ENCODE measurements at regions not wholly inside any gene's neighbourhood (a gene's known extent, or its start where the extent isn't known, plus 50 kb on each side); places are given as distances from the start of the nearest gene placed in this dataset.

DNA sequence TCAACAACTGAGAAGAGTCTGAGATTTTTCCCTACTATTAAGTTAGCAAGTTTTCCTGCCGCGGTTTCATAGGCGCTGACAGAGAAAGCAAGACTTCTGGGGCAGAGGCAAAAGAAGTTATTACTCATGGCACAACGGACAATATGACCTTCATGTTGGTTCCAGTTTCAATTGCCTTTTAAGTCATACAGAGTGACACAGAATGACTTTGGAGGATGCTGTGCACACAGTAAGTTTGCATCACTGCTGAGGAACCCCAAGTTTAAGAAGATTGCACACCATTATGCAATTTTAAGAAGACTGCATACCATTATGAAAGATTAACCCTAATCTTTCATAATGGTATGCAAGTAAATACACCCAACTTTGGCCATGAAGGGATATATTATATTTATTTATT lies 626.5 kb upstream of the CHORDC1 start:
- H3K4me3 Mint-ChIP-seq, result no peak overlapping the region
- no peaks in the 10 kb centered on the region for H3K9me3 Mint-ChIP-seq
- DNase-seq (no peak), ATAC-seq (replicated peaks in 1 of 2) (no peak)
- no peaks in the 10 kb centered on the region for H3K27me3 Mint-ChIP-seq (ENCODE audit: low read depth)
- no peak overlapping the region for H3K27ac Mint-ChIP-seq
- no peaks in the 10 kb centered on the region for H3K36me3 Mint-ChIP-seq (ENCODE audit: insufficient read depth in 2 of 2)
- H3K4me1 Mint-ChIP-seq (ENCODE audit: low read depth), result no peaks in the 10 kb centered on the region

DNA sequence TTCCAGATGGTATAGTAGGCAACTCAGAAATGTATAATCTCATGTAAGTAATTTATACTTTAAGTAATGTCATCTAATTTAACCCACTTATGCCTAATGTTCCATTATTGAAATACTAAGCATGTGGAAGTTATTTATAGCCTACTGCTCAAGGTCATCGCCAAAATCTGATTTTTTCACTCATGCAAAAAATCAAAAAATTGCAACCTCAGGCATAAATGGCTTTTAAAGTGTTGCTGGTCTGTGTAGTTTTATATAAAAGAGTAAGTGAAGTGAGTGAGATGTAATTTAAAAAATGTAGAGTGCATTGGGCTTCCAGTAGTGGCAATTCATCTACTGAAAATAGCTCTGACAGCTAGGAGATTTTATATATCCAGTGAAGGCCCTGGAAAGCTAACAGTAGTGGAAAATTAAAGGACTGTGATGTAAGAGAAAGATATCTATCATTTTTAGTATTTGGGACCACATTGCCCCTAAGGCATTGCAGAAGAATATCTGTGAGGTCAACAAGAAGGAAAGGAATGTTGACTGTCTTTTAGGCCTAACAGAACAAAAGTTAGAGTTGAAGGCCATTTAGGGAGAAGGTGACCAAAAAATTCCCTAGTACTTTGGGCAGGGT lies 624.5 kb upstream of the CHORDC1 start:
- no peak for ATAC-seq (replicated peaks in 1 of 2)
- DNase-seq, result no peak

DNA sequence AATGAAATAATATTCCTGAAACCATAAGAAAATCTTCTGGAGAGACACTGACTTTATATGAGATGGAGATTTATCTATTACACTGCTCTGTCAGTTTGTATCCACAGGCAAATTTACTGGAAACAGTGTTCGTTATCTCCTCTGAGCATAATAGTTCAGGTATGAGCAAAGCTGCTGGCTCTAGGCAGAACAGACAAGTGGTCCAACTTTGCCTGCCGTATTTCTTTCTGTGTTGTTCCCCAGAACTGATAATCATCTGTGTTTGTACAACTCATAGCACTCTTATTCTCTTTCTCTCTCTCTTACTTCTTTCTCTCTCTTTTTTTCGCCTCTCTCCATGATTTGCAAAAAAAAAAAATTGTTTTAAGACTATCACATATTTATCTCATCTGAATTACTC lies 623.8 kb upstream of the CHORDC1 start:
- H3K4me3 Mint-ChIP-seq, result no peak overlapping the region
- DNase-seq (no peak), ATAC-seq (replicated peaks in 1 of 2) (no peak)
- H3K36me3 Mint-ChIP-seq (ENCODE audit: insufficient read depth in 2 of 2), result no peaks in the 10 kb centered on the region
- H3K9me3 Mint-ChIP-seq, result no peaks in the 10 kb centered on the region
- no peak overlapping the region for H3K27ac Mint-ChIP-seq
- H3K27me3 Mint-ChIP-seq (ENCODE audit: low read depth), result no peaks in the 10 kb centered on the region
- no peaks in the 10 kb centered on the region for H3K4me1 Mint-ChIP-seq (ENCODE audit: low read depth)

More for the DNA sequence above, 624.5 kb upstream of the CHORDC1 start:
- no peaks in the 10 kb centered on the region for H3K4me1 Mint-ChIP-seq (ENCODE audit: low read depth)
- no peaks in the 10 kb centered on the region for H3K9me3 Mint-ChIP-seq
- no peak overlapping the region for H3K4me3 Mint-ChIP-seq
- H3K36me3 Mint-ChIP-seq (ENCODE audit: insufficient read depth in 2 of 2), result no peaks in the 10 kb centered on the region
- no peaks in the 10 kb centered on the region for H3K27me3 Mint-ChIP-seq (ENCODE audit: low read depth)
- H3K27ac Mint-ChIP-seq, result no peak overlapping the region

DNA sequence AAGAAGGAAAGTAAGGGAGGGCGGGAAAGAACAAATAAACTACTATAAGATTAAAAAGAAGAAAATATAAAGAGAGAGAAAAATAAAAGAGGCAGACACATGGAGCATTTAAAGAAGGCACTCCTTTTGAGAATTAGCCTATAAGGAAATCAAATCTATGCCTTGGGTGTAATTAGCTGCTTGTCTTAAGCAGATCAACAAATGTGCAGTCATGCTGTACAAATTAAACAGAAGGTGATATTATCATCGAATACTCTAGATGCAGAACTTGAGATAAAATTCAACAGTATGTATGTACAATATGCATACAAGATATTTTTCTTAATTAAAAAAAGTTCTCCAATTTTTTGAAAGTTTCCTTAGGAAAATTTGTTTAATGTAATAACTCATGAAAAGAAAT lies 623.0 kb upstream of the CHORDC1 start:
- H3K4me1 Mint-ChIP-seq (ENCODE audit: low read depth), result no peaks in the 10 kb centered on the region
- no peak overlapping the region for H3K4me3 Mint-ChIP-seq
- DNase-seq (no peak), ATAC-seq (replicated peaks in 1 of 2) (no peak)
- H3K9me3 Mint-ChIP-seq, result no peaks in the 10 kb centered on the region
- no peaks in the 10 kb centered on the region for H3K36me3 Mint-ChIP-seq (ENCODE audit: insufficient read depth in 2 of 2)
- H3K27ac Mint-ChIP-seq, result no peak overlapping the region
- H3K27me3 Mint-ChIP-seq (ENCODE audit: low read depth), result no peaks in the 10 kb centered on the region

DNA sequence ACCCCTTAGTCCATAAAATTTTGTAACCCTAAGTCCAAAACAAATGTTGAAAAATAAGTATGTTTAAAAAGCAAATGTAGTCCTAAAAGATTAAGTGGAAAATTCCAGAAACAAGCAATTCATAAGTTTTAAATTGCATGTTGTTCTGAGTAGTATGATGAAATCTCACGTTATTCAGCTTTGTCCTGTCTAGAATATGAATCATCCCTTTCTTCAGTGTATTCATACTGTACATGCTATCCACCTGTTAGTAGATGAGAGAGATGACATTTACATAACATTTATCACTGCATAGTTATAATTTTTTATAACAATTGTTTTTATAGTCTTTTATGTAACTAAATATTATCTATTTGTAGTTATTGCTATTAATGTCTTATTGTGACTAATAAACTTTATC lies 622.3 kb upstream of the CHORDC1 start:
- no peak overlapping the region for H3K4me3 Mint-ChIP-seq
- no peaks in the 10 kb centered on the region for H3K27me3 Mint-ChIP-seq (ENCODE audit: low read depth)
- H3K9me3 Mint-ChIP-seq, result no peaks in the 10 kb centered on the region
- no peak for ATAC-seq (replicated peaks in 1 of 2)
- H3K4me1 Mint-ChIP-seq (ENCODE audit: low read depth), result no peaks in the 10 kb centered on the region
- H3K36me3 Mint-ChIP-seq (ENCODE audit: insufficient read depth in 2 of 2), result no peaks in the 10 kb centered on the region
- DNase-seq, result no peak
- no peak overlapping the region for H3K27ac Mint-ChIP-seq

DNA sequence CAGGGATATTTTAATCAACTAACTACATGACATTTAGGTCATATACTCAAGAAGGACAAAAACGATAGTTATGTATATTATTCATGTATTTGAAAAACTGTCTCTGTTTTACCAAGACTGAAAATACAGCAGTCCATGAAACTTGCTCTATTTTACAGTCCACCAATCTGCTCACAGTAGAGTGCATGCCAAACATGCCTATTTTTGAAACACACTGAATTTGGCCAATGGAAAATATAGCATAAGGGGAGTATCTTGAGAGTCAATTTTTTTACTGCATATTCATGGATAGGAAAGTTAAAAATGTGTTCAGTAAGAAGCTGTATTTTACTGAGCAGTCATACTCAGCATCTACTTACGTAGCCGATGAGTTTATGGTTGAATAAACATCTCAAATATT lies 621.2 kb upstream of the CHORDC1 start:
- no peaks in the 10 kb centered on the region for H3K36me3 Mint-ChIP-seq (ENCODE audit: insufficient read depth in 2 of 2)
- H3K9me3 Mint-ChIP-seq, result no peaks in the 10 kb centered on the region
- DNase-seq (no peak), ATAC-seq (replicated peaks in 1 of 2) (no peak)
- no peak overlapping the region for H3K27ac Mint-ChIP-seq
- H3K4me1 Mint-ChIP-seq (ENCODE audit: low read depth), result no peaks in the 10 kb centered on the region
- no peak overlapping the region for H3K4me3 Mint-ChIP-seq
- H3K27me3 Mint-ChIP-seq (ENCODE audit: low read depth), result no peaks in the 10 kb centered on the region

DNA sequence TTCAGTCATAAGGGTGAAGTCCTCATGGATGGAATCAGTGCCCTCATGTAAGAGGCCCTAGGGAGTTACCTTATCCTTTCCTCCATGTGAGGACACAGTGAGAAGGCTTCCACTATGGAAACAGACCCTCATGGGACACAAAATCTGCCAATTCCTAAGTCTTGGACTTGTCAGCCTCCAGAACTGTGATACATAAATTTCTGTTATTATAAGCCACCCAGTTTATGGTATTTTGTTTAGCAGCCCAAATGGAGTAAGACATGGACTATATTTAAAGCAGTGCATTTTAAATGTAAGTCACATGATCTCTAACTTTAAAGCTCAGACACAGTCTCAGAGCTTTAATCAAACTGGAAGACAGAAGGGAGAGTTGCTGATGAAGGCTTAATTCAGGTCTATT lies 619.8 kb upstream of the CHORDC1 start:
- Mint-ChIP-seq H3K27ac (no peak overlapping the region), H3K27me3 (ENCODE audit: low read depth) (no peaks in the 10 kb centered on the region), H3K4me1 (ENCODE audit: low read depth) (no peaks in the 10 kb centered on the region), H3K9me3 (no peaks in the 10 kb centered on the region), H3K36me3 (ENCODE audit: insufficient read depth in 2 of 2) (no peaks in the 10 kb centered on the region), H3K4me3 (no peak overlapping the region)
- no peak for DNase-seq
- no peak for ATAC-seq (replicated peaks in 1 of 2)

DNA sequence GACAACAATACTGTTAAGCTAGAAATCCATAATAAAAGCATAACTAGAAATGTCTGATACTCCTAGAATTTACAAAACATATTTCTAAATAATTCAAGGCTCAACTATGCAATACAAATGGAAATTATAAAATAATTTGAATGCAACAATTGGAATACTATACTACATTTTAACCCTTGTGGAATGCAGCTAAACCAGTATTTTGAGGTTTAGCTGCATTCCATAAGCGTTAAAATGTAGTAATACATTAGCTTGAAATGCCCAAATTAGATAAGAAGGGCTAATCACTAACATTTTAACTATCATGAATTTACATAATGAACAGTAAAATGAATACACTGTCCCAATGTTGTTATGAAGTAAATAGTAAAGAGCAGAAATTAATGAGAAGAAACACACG lies 617.2 kb upstream of the CHORDC1 start:
- Mint-ChIP-seq H3K4me1 (ENCODE audit: low read depth) (no peaks in the 10 kb centered on the region), H3K4me3 (no peak overlapping the region), H3K27ac (no peak overlapping the region), H3K36me3 (ENCODE audit: insufficient read depth in 2 of 2) (no peaks in the 10 kb centered on the region), H3K9me3 (no peaks in the 10 kb centered on the region), H3K27me3 (ENCODE audit: low read depth) (no peaks in the 10 kb centered on the region)
- no peak for ATAC-seq (replicated peaks in 1 of 2)
- no peak for DNase-seq

DNA sequence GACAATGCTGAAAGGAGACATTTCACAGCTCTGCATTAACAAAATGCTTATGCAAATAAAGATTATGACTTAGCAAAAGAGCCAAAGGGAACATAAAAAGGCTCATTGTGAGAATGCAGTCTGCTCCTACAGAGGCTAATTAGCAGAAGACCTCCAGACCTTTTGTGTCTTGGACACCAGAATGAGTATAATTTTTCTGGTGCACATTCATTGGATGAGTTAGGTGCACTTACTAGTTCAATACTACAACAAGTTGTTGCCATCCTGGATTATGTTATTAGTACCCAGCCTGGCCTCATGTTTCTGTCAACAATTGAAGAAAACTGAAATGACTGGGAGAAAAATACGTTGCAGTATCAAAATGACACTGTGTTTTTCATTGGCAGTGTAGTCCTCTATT lies 613.2 kb upstream of the CHORDC1 start:
- Mint-ChIP-seq H3K4me3 (no peak overlapping the region), H3K27ac (no peak overlapping the region), H3K9me3 (no peaks in the 10 kb centered on the region), H3K4me1 (ENCODE audit: low read depth) (no peaks in the 10 kb centered on the region), H3K36me3 (ENCODE audit: insufficient read depth in 2 of 2) (no peaks in the 10 kb centered on the region), H3K27me3 (ENCODE audit: low read depth) (no peaks in the 10 kb centered on the region)
- no peak for ATAC-seq (replicated peaks in 1 of 2)
- no peak for DNase-seq

DNA sequence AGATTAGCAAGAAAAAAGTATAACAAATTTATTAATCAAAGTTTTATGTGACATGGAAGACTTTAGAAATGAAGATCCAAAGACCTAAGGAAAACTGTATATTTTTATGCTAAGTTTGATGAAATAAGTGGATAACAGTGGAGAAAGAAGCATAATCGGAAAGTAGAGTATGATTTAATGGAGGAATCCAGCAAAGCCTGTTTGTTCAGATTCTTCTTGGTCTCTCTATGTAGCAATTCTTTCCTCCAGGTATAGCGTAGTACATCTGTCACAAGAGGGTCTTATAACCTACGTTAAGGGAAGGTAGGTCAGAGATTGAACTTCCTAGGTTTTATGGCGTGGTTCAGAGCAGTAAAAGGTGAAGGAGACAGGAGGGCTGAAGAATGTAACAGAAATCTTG lies 600.6 kb upstream of the CHORDC1 start:
- no peak overlapping the region for H3K27ac Mint-ChIP-seq
- no peak for DNase-seq
- ATAC-seq (replicated peaks in 1 of 2), result no peak
- H3K27me3 Mint-ChIP-seq (ENCODE audit: low read depth), result no peaks in the 10 kb centered on the region
- no peak overlapping the region for H3K4me3 Mint-ChIP-seq
- H3K9me3 Mint-ChIP-seq, result peaks cover 7 to 11% of the 10 kb centered on the region in 2 donors
- H3K36me3 Mint-ChIP-seq (ENCODE audit: insufficient read depth in 2 of 2), result no peaks in the 10 kb centered on the region
- no peaks in the 10 kb centered on the region for H3K4me1 Mint-ChIP-seq (ENCODE audit: low read depth)

DNA sequence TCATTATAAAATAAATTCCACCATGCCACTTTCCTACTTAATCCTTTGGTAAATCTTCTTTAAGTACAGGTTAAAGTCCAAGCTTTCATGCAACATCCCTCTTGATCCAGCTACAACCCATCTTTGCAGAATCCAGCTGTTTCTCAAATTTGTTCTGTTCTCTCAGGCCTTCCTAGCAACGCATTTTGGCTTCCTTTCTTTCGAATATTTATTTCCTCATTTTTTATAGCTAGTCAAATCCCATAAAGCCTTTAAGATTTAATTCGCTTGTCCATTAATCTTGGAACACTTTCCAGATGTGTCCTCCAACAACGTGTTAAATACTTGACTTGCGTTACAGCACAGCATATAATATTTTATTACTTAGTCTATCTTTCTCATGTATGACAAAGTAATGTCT lies 600.1 kb upstream of the CHORDC1 start:
- H3K27me3 Mint-ChIP-seq (ENCODE audit: low read depth), result no peaks in the 10 kb centered on the region
- no peak overlapping the region for H3K4me3 Mint-ChIP-seq
- H3K36me3 Mint-ChIP-seq (ENCODE audit: insufficient read depth in 2 of 2), result no peaks in the 10 kb centered on the region
- H3K4me1 Mint-ChIP-seq (ENCODE audit: low read depth), result no peaks in the 10 kb centered on the region
- ATAC-seq (replicated peaks in 1 of 2) (no peak), DNase-seq (no peak)
- peaks cover 7 to 11% of the 10 kb centered on the region in 2 donors for H3K9me3 Mint-ChIP-seq
- H3K27ac Mint-ChIP-seq, result no peak overlapping the region

DNA sequence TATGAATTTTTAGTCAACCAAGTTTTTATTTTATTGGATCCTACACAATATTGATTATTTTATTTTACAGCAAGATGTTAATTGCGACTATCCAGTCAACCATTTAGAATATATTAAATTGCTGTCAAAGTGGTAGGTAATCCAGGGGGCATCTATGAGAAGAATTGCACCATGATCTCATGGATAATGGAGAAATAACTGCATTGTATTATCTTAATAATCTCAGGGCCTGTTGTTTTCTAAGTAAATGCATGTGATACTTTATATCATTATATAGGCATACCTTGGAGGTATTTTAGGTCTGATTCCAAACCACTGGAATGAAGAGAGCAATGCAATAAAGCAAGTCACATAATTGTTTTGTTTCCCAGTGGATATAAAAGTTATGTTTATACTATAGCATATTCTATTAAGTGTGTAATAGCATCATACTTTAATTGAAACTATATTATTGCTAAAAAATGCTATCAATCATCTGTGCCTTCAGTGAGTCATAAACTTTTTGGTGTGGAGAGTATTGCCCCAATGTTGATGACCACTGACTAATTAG lies 595.4 kb upstream of the CHORDC1 start:
- Mint-ChIP-seq H3K36me3 (ENCODE audit: insufficient read depth in 2 of 2) (no peaks in the 10 kb centered on the region), H3K27me3 (ENCODE audit: low read depth) (no peaks in the 10 kb centered on the region), H3K9me3 (peaks cover 9 to 13% of the 10 kb centered on the region in 2 donors), H3K4me1 (ENCODE audit: low read depth) (no peaks in the 10 kb centered on the region), H3K4me3 (no peak overlapping the region), H3K27ac (no peak overlapping the region)
- no peak for ATAC-seq (replicated peaks in 1 of 2)
- no peak for DNase-seq

DNA sequence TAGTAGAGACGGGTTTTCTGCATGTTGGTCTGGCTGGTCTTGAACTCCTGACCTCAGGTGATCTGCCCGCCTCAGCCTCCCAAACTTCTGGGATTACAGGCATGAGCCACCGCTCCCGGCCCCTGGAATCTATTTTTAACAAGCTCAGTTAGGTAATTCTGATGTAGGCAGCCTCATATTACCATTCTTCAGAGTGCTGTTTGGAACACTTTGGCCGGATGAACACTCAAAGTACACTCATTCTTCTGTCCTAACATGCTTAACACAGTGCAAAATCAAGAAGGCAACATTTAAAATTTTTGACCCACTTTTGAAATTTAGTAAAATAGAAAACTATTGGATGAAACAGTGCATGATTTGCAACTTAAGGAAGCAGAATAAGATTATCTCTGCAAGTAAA lies 586.7 kb upstream of the CHORDC1 start:
- no peak for DNase-seq
- no peaks in the 10 kb centered on the region for H3K27me3 Mint-ChIP-seq (ENCODE audit: low read depth)
- no peak overlapping the region for H3K27ac Mint-ChIP-seq
- no peak for ATAC-seq (replicated peaks in 1 of 2)
- no peaks in the 10 kb centered on the region for H3K4me1 Mint-ChIP-seq (ENCODE audit: low read depth)
- H3K36me3 Mint-ChIP-seq (ENCODE audit: insufficient read depth in 2 of 2), result no peaks in the 10 kb centered on the region
- H3K4me3 Mint-ChIP-seq, result no peak overlapping the region
- peaks cover 4 to 5% of the 10 kb centered on the region in 2 donors for H3K9me3 Mint-ChIP-seq

DNA sequence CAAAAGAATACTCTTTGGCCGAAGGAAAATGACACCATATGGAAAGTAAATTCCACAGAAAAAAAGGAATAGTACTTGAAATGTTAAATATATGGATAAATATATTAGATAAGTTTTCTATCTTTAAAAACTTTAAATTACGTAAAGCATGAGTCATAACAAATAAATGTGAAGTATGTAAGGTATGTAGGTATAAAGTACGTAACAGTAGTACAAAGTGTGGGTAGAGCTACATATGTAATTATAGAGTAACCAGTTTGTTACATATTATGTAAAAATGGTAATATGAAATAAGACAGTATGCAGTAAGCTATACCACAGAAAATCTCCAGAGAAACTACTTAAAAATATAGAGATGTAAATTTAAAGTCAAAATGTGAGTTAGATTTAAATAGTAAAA lies 582.3 kb upstream of the CHORDC1 start:
- no peaks in the 10 kb centered on the region for H3K27me3 Mint-ChIP-seq (ENCODE audit: low read depth)
- no peaks in the 10 kb centered on the region for H3K4me1 Mint-ChIP-seq (ENCODE audit: low read depth)
- ATAC-seq (replicated peaks in 1 of 2), result no peak

More for the DNA sequence above, 582.3 kb upstream of the CHORDC1 start:
- Mint-ChIP-seq H3K4me3 (no peak overlapping the region), H3K27ac (no peak overlapping the region), H3K9me3 (peaks cover 3 to 5% of the 10 kb centered on the region in 2 donors), H3K36me3 (ENCODE audit: insufficient read depth in 2 of 2) (no peaks in the 10 kb centered on the region)
- no peak for DNase-seq

Data from activated T-cell treated with anti-CD3 and anti-CD28 coated beads, Interleukin-2, amount 50 U/mL, for 72 hours (primary cell).